Stomach (tissue), 4 donors: ENCODE measurements at regions not wholly inside any gene's neighbourhood (a gene's known extent, or its start where the extent isn't known, plus 50 kb on each side); places are given as distances from the start of the nearest gene placed in this dataset.

Experiments used
- CTCF ChIP-seq, 7 experiments: fragments of 450-650 bp in 4 of 7; fragments of 200-600 bp in 3 of 7; sonication (generic) in 3 of 7; IDR thresholded peaks; one replicate each; pipeline ENCODE4 v1.5.1; 2016 to 2019; ENCODE audit warnings: antibody characterized with exemption in 7 of 7, control low read depth in 2 of 7, mild to moderate bottlenecking in 1 of 7
- EP300 ChIP-seq: sonication (generic); formaldehyde crosslinking; IDR thresholded peaks from one replicate; pipeline ENCODE4 v1.6.1; 2017; ENCODE audit warnings: antibody characterized with exemption
- POLR2A ChIP-seq, 4 donors: fragments of 450-650 bp; IDR thresholded peaks; one replicate each; pipeline ENCODE4 v1.6.1; 2016; ENCODE audit warnings: antibody characterized with exemption in 4 of 4, control low read depth in 2 of 4, mild to moderate bottlenecking in 1 of 4, moderate library complexity in 1 of 4
- POLR2AphosphoS5 ChIP-seq, 3 donors: sonication (generic); formaldehyde crosslinking; IDR thresholded peaks; one replicate each; pipeline ENCODE4 v1.6.1; 2016; ENCODE audit warnings: antibody characterized with exemption in 3 of 3

GRCh38 chr13:63882052-63882451 is 2466.4 kb upstream of the PCDH20 start:
- TF ChIP-seq CTCF (IDR thresholded peaks at IDR 0.05) (no peak), EP300 (no peak), POLR2AphosphoS5 (IDR thresholded peaks at IDR 0.05) (no peak), POLR2A (IDR thresholded peaks at IDR 0.05) (no peak)
